Keratinocyte (primary cell): ENCODE measurements at regions not wholly inside any gene's neighbourhood (a gene's known extent, or its start where the extent isn't known, plus 50 kb on each side); places are given as distances from the start of the nearest gene placed in this dataset.

Experiments used
- CTCF ChIP-seq, 3 experiments: IDR thresholded peaks in 1 of 3; conservative IDR thresholded peaks in 1 of 3; optimal IDR thresholded peaks in 1 of 3; 2 replicates in 2 of 3; 3 replicates in 1 of 3; pipeline versions ENCODE3 to v1.5.1; 2011; ENCODE audit warnings: low read length in 3 of 3, mild to moderate bottlenecking in 3 of 3, moderate library complexity in 2 of 3, control low read depth in 1 of 3, inconsistent platforms in 1 of 3; ENCODE audit not compliant: insufficient read depth in 2 of 3; ENCODE audit errors: extremely low read depth in 1 of 3
- EZH2 ChIP-seq: IDR thresholded peaks from one replicate; pipeline ENCODE4 v1.6.1; 2012; ENCODE audit warnings: inconsistent platforms, mild to moderate bottlenecking, low read length, moderate library complexity

- TF ChIP-seq CTCF (optimal IDR thresholded peaks at IDR 0.05 in 1 of 3, IDR thresholded peaks at IDR 0.05 in 1 of 3, conservative IDR thresholded peaks at IDR 0.05 in 1 of 3; ENCODE audit: extremely low read depth in 1 of 3, insufficient read depth in 2 of 3, low read length in 3 of 3) (no peak), EZH2 (no peak)
Measured at GRCh38 chr4:45636175-45636574, 487.7 kb downstream of the GABRG1 start.
